ENCODE measurements at regions not wholly inside any gene's neighbourhood (a gene's known extent, or its start where the extent isn't known, plus 50 kb on each side); places are given as distances from the start of the nearest gene placed in this dataset.

GRCh38 chr7:32379510-32380112 is 110.6 kb downstream of the LSM5 start:
- Histone ChIP-seq H3K4me1 (ENCODE audit: low read length) (no peaks in the 10 kb centered on the region), H4K20me1 (ENCODE audit: insufficient read depth, low read depth, low read length) (no peaks in the 10 kb centered on the region), H3K4me2 (ENCODE audit: low read depth, low read length, poor library complexity, severe bottlenecking) (no peak overlapping the region), H3K4me3 (ENCODE audit: low read length) (no peak overlapping the region), H3K9me3 (ENCODE audit: low read length) (no peaks in the 10 kb centered on the region), H3K36me3 (ENCODE audit: insufficient read depth, low read length) (no peaks in the 10 kb centered on the region), H3K79me2 (ENCODE audit: low read length) (no peaks in the 10 kb centered on the region), H3K27me3 (ENCODE audit: low read length) (no peaks in the 10 kb centered on the region), H3K9ac (ENCODE audit: low read length) (no peak overlapping the region), H2AFZ (ENCODE audit: low read length) (no peak overlapping the region), H3K9me2 (replicated peaks; ENCODE audit: insufficient read depth, low read length) (no peaks in the 10 kb centered on the region), H3K27ac (ENCODE audit: low read length) (no peak overlapping the region)
- DNase-seq, result no peak

GRCh38 chr7:32378988-32379387 is 111.2 kb downstream of the LSM5 start:
- Histone ChIP-seq H4K20me1 (ENCODE audit: insufficient read depth, low read depth, low read length) (no peaks in the 10 kb centered on the region), H3K4me1 (ENCODE audit: low read length) (no peaks in the 10 kb centered on the region), H3K79me2 (ENCODE audit: low read length) (no peaks in the 10 kb centered on the region), H3K4me3 (ENCODE audit: low read length) (no peak overlapping the region), H3K27me3 (ENCODE audit: low read length) (no peaks in the 10 kb centered on the region), H3K4me2 (ENCODE audit: low read depth, low read length, poor library complexity, severe bottlenecking) (no peak overlapping the region), H2AFZ (ENCODE audit: low read length) (no peak overlapping the region), H3K36me3 (ENCODE audit: insufficient read depth, low read length) (no peaks in the 10 kb centered on the region), H3K9me2 (replicated peaks; ENCODE audit: insufficient read depth, low read length) (no peaks in the 10 kb centered on the region), H3K27ac (ENCODE audit: low read length) (no peak overlapping the region), H3K9me3 (ENCODE audit: low read length) (no peaks in the 10 kb centered on the region), H3K9ac (ENCODE audit: low read length) (no peak overlapping the region)
- no peak for DNase-seq

- Histone ChIP-seq H3K9me3 (ENCODE audit: low read length) (no peaks in the 10 kb centered on the region), H3K4me1 (ENCODE audit: low read length) (no peaks in the 10 kb centered on the region), H3K27ac (ENCODE audit: low read length) (no peak overlapping the region), H3K9ac (ENCODE audit: low read length) (no peak overlapping the region), H3K4me3 (ENCODE audit: low read length) (no peak overlapping the region), H4K20me1 (ENCODE audit: insufficient read depth, low read depth, low read length) (no peaks in the 10 kb centered on the region), H3K27me3 (ENCODE audit: low read length) (no peaks in the 10 kb centered on the region; the same call in 1 of the 2 replicates), H3K79me2 (ENCODE audit: low read length) (no peaks in the 10 kb centered on the region), H3K36me3 (ENCODE audit: insufficient read depth, low read length) (no peaks in the 10 kb centered on the region), H3K4me2 (ENCODE audit: low read depth, low read length, poor library complexity, severe bottlenecking) (no peak overlapping the region), H2AFZ (ENCODE audit: low read length) (no peak overlapping the region), H3K9me2 (replicated peaks; ENCODE audit: insufficient read depth, low read length) (no peaks in the 10 kb centered on the region)
- DNase-seq, result no peak
Measured at GRCh38 chr7:32364581-32364980, 125.6 kb downstream of the LSM5 start.

DNA sequence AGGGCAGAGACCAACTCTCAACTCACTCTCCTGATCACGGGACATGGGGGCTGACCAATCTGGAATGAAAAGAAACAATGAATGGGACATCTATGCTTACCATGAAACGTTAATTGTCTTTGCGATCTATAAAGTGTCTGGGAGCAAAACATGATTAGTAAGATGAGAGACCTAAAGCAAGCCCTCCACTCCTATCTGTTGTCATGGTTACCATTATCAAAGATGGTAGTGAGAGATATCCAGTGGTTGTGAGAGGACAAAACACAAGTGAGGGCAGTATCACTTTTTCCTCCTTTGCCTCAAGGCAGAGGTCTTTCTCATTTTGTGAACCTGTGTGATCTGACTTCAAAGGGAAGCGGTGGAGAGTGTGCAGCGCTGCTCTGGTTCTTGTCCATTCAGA is 130.1 kb downstream of the LSM5 start:
- H3K9me3 ChIP-seq (ENCODE audit: low read length), result no peaks in the 10 kb centered on the region
- no peaks in the 10 kb centered on the region for H3K36me3 ChIP-seq (ENCODE audit: insufficient read depth, low read length)
- H3K27ac ChIP-seq (ENCODE audit: low read length), result no peak overlapping the region
- H3K4me3 ChIP-seq (ENCODE audit: low read length), result no peak overlapping the region
- H2AFZ ChIP-seq (ENCODE audit: low read length), result no peak overlapping the region
- no peaks in the 10 kb centered on the region for H4K20me1 ChIP-seq (ENCODE audit: insufficient read depth, low read depth, low read length)
- H3K9ac ChIP-seq (ENCODE audit: low read length), result no peak overlapping the region
- peak; percentile 29 for DNase-seq
- H3K4me1 ChIP-seq (ENCODE audit: low read length), result no peaks in the 10 kb centered on the region
- no peaks in the 10 kb centered on the region for H3K79me2 ChIP-seq (ENCODE audit: low read length)
- H3K9me2 ChIP-seq (replicated peaks; ENCODE audit: insufficient read depth, low read length), result no peaks in the 10 kb centered on the region
- no peaks in the 10 kb centered on the region for H3K27me3 ChIP-seq (ENCODE audit: low read length)
- H3K4me2 ChIP-seq (ENCODE audit: low read depth, low read length, poor library complexity, severe bottlenecking), result no peak overlapping the region

DNA sequence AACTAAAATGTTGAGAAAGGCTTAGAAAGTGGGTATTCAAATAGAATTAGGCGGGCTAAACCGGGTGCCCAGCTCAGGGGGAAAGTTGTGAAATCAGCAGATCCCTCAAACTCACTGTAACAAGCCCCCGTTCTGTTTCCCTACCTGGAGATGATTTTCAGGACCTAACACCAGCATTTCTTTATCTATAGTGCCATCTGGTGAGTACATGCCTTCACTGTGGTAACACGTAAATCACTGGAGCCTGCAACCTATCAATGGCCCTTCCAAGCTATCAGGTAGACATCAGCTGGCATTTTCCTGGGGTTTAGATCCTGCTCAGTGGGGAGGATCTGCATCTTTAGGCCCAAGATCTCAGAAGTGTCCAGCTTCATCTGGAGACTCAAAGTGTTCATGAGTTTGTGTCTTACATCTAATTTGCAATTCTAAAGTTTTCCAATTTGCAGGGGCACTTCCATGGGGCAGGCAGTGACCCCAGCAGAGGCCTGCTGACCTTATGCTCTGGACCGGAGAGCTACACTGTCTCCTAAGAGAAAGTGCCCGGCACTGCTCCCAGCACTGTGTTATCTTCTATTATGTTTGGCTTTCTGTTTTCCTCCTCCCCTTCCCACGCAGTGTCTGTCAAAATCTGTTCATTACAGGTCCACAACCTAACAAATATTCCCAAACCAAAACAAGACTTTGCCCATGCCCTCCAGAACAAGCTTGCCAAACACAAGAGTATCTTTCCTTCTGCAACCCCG is 132.5 kb downstream of the LSM5 start:
- H2AFZ ChIP-seq (ENCODE audit: low read length), result no peak overlapping the region
- H3K4me3 ChIP-seq (ENCODE audit: low read length), result no peak overlapping the region
- no peaks in the 10 kb centered on the region for H4K20me1 ChIP-seq (ENCODE audit: insufficient read depth, low read depth, low read length)
- DNase-seq, result peak; percentile 51
- H3K27me3 ChIP-seq (ENCODE audit: low read length), result no peaks in the 10 kb centered on the region
- H3K9me3 ChIP-seq (ENCODE audit: low read length), result no peaks in the 10 kb centered on the region
- H3K79me2 ChIP-seq (ENCODE audit: low read length), result no peaks in the 10 kb centered on the region
- no peaks in the 10 kb centered on the region for H3K4me1 ChIP-seq (ENCODE audit: low read length)
- H3K4me2 ChIP-seq (ENCODE audit: low read depth, low read length, poor library complexity, severe bottlenecking), result no peak overlapping the region
- no peaks in the 10 kb centered on the region for H3K9me2 ChIP-seq (replicated peaks; ENCODE audit: insufficient read depth, low read length)
- H3K36me3 ChIP-seq (ENCODE audit: insufficient read depth, low read length), result no peaks in the 10 kb centered on the region
- no peak overlapping the region for H3K9ac ChIP-seq (ENCODE audit: low read length)
- no peak overlapping the region for H3K27ac ChIP-seq (ENCODE audit: low read length)

GRCh38 chr7:32347244-32347828 is 142.8 kb downstream of the LSM5 start:
- Histone ChIP-seq H3K27ac (ENCODE audit: low read length) (no peak overlapping the region), H3K79me2 (ENCODE audit: low read length) (no peaks in the 10 kb centered on the region), H3K4me2 (ENCODE audit: low read depth, low read length, poor library complexity, severe bottlenecking) (no peak overlapping the region), H3K9me3 (ENCODE audit: low read length) (no peaks in the 10 kb centered on the region), H3K9me2 (replicated peaks; ENCODE audit: insufficient read depth, low read length) (no peaks in the 10 kb centered on the region), H4K20me1 (ENCODE audit: insufficient read depth, low read depth, low read length) (no peaks in the 10 kb centered on the region), H3K27me3 (ENCODE audit: low read length) (no peaks in the 10 kb centered on the region), H3K9ac (ENCODE audit: low read length) (no peak overlapping the region), H2AFZ (ENCODE audit: low read length) (no peak overlapping the region), H3K4me1 (ENCODE audit: low read length) (no peaks in the 10 kb centered on the region), H3K4me3 (ENCODE audit: low read length) (no peak overlapping the region), H3K36me3 (ENCODE audit: insufficient read depth, low read length) (no peaks in the 10 kb centered on the region)
- DNase-seq, result peak; percentile 78

GRCh38 chr7:32346253-32346652 is 143.9 kb downstream of the LSM5 start:
- no peak for DNase-seq
- Histone ChIP-seq H3K4me3 (ENCODE audit: low read length) (no peak overlapping the region), H3K4me1 (ENCODE audit: low read length) (no peaks in the 10 kb centered on the region), H3K27me3 (ENCODE audit: low read length) (no peaks in the 10 kb centered on the region), H3K9ac (ENCODE audit: low read length) (no peak overlapping the region), H3K4me2 (ENCODE audit: low read depth, low read length, poor library complexity, severe bottlenecking) (no peak overlapping the region), H3K9me2 (replicated peaks; ENCODE audit: insufficient read depth, low read length) (no peaks in the 10 kb centered on the region), H4K20me1 (ENCODE audit: insufficient read depth, low read depth, low read length) (no peaks in the 10 kb centered on the region), H2AFZ (ENCODE audit: low read length) (no peak overlapping the region), H3K79me2 (ENCODE audit: low read length) (no peaks in the 10 kb centered on the region), H3K36me3 (ENCODE audit: insufficient read depth, low read length) (no peaks in the 10 kb centered on the region), H3K27ac (ENCODE audit: low read length) (no peak overlapping the region), H3K9me3 (ENCODE audit: low read length) (no peaks in the 10 kb centered on the region)

- Histone ChIP-seq H4K20me1 (ENCODE audit: insufficient read depth, low read depth, low read length) (no peaks in the 10 kb centered on the region), H3K9me2 (replicated peaks; ENCODE audit: insufficient read depth, low read length) (no peaks in the 10 kb centered on the region; the same call in 1 of the 2 replicates), H3K4me2 (ENCODE audit: low read depth, low read length, poor library complexity, severe bottlenecking) (no peak overlapping the region), H2AFZ (ENCODE audit: low read length) (no peak overlapping the region), H3K79me2 (ENCODE audit: low read length) (no peaks in the 10 kb centered on the region), H3K4me3 (ENCODE audit: low read length) (no peak overlapping the region), H3K9me3 (ENCODE audit: low read length) (no peaks in the 10 kb centered on the region), H3K27ac (ENCODE audit: low read length) (no peak overlapping the region), H3K27me3 (ENCODE audit: low read length) (no peaks in the 10 kb centered on the region), H3K36me3 (ENCODE audit: insufficient read depth, low read length) (no peaks in the 10 kb centered on the region), H3K4me1 (ENCODE audit: low read length) (no peaks in the 10 kb centered on the region), H3K9ac (ENCODE audit: low read length) (no peak overlapping the region)
- DNase-seq, result no peak
Measured at GRCh38 chr7:32336726-32337125, 153.5 kb downstream of the LSM5 start.

Data from Karpas-422 (cell line).